DMS53 (cell line): ENCODE measurements at regions not wholly inside any gene's neighbourhood (a gene's known extent, or its start where the extent isn't known, plus 50 kb on each side); places are given as distances from the start of the nearest gene placed in this dataset.

Experiments used
- DNase-seq: peaks from one replicate; lab custom pipeline; 2025; lab: John Stamatoyannopoulos, UW

DNA sequence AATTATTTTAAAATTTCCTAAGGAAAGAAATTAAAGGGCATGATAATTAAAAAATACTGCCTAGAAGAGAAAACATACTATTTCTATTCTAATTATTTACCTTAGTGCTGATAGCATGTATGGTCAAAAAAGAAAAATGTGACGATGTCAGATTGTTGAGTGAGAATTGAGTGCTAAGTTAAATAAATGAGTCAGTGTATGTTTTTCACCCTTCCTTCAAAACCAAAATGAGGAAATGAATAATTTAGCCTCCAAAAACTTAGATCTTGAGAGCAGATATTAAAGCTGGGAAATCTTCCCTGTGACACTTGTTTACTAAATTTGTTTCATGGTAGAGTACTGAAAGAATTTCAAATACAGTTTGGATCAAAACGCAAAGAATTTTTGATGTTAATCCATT lies 58.6 kb upstream of the NYAP2 start:
- DNase-seq = peak; percentile 63

DNA sequence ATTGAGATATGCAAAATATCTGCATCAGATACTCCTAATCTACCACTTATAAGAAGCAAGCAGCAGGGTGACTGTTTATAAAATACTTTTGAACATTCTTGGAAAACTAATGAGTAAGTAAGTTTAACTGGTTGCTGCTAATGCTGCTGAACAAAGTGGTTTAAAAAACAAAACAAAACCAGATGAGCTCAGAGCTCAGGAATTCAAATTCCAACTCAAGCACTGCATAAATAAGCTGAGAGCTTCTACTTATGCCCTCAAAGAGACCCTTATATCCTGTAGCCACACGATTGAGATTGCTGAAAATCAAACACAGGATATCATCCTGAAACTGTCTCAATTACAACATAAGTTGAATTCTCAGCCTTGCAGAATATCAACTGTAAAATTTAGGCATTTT lies 62.3 kb upstream of the NYAP2 start:
- peak; percentile 54 for DNase-seq

DNA sequence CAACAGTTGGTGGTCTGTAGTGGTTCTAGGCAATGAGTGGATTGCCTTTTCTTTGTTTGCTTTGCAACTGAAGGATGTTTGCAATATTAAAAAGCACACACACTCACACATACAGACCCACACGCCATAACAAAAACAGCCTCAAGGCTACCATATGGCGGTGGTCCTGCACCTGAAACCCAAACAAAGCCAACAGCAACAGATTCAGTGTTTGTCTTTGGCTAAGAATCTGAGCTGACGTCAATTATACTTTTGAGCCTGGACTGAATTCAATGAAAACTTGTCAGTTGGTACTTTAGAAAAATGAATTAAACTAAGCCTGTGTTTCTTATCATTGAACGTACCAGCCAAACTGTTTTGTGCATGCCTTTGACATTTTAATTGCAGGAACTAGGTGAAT lies 65.0 kb upstream of the NYAP2 start:
- peak; percentile 94 for DNase-seq

DNA sequence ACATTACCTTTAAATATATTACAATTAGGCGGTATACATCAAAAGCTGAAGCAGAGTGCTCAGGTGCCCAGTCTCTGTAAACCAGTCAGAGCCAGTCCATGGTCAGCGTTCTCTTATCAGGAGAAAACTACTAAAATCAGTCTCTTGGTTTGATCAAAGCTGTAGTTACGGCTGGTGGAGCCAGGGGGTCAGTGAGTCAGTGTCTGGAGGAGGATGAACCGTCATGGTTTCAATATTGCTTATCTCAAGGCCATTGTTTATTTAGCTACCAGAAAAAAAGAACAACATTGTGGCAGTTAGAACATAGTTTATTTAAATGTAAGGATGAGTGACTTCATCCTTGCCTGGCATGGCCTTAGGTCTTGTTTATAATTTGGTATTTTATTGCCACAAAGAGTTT lies 71.3 kb upstream of the NYAP2 start:
- DNase-seq = peak; percentile 55

DNA sequence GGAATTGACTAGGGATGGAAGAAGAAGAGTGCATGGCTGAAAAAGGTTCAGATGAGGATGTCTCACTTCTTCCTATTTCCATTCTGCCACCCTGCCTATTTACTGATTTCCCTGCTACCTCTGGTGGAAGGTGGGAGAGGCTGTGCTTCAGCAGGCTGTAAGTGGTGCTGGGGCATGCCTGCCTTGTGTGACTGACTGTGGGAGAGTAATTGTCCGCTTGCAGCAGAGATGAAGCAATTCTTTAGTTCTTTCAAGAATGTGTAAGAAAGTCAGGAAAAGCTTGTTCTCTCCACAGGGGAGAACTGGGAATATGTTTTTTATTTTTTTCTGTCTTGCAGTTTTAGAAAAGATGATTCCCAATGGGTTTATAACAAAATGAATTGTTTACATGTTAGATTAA lies 72.5 kb upstream of the NYAP2 start:
- no peak for DNase-seq

DNA sequence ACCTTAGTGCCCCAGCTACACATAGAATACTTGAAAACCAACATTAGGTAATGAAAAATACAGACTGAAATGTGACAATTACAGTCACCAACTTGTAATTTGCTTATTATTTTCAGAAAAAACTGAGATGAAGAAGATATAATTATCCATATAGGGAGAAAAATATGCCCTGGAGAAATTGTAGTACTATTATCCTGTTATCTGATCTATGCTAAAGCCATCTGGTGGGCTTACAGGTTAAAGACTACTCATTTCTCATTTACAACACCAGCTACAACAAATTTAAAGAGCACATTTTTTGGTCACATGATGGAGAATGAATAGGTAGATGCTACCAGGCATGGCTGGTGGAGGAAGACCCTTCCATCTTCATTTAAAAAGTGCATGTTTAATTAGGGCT lies 79.6 kb upstream of the NYAP2 start:
- no peak for DNase-seq

DNA sequence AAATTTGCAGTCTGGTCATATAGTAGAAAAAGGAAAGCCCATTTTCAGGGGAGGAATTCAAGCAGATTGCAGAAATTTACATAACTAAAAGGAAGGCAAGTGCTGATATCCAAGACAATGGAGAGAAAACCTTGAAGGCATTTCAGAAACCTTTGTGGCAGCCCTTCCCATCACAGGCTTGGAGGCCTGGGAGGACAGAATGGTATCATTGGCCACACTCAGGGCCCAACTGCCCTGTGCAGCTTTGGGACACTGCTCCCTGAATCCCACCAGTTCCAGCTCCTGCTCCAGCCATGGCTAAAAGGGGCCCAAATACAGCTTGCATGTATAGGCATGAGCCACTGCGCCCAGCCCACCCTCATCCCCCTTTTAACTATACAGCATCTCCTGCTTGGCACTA lies 81.1 kb upstream of the NYAP2 start:
- no peak for DNase-seq

DNA sequence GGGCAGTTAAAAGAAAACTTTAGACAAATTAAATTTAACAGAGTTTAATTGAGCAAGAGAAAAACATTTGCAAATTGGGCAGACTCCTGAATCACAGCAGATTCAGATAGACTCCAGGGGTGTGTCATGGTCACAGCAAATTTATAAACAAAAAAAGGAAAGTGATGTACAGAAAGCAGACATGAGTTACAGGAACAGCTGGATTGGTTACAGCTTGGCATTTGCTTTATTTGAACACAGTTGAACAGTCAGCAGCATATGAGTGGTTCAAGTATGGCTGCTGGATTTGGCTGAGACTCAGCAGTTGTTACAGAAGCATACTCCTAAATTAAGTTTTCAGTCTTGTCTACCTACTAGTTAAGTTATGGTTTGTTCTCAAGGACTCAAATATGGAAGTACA lies 82.3 kb upstream of the NYAP2 start:
- no peak for DNase-seq

DNA sequence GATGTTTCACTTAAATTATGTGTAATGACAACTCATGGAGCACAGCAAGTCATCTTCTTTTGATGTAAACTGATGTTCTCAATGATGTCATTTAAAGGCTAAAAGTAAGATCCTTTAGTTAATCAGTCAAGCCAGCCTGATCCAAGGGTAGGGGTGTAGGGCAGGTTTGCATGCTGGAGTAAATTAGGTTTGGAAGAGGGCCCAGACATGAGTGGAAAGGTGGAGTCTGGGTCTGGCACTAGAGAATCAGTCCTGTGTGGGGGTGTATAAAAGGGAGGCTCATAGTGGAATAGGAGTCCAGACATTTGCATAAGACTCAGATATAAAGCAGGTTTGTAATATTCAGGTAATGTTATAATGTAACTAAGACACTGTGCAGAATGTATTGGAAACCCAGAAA lies 88.8 kb upstream of the NYAP2 start:
- no peak for DNase-seq

DNA sequence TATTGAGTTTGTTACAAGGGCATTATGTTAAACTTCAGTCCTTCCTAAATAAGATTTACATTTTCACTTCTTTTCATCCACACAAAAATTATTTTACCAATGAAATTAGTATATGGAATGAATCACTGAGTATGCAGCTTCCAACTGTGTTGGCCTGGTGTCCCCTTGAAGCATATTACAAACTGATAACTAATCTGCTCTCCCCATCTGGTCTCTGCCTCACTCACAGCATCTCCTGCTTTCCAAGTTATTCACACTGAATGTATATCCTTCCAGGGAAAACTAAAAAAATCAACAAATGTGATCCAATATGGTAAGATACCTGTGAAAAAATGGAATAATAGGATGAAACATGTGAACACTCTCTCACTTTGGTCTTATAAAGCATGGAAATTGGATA lies 90.0 kb upstream of the NYAP2 start:
- DNase-seq = no peak

DNA sequence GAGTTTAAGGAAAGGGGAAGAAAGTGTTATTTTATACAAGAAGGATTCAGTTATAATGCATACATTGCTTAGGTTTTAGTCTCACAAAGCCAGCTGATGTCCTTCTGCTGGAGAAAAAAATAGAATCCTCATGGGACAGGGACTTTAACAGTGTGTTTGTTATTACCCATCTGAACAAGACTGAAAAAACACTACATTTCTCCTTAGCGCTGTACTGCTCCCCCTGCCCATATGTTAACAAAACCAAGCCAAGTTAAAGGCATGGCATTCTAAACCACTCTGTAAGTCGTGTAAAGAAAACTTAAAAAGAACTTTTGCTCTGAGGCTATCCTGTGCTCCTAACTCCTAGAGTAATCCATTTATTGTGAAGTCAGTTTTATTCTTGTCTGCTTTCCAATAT lies 102.6 kb upstream of the NYAP2 start:
- no peak for DNase-seq

DNA sequence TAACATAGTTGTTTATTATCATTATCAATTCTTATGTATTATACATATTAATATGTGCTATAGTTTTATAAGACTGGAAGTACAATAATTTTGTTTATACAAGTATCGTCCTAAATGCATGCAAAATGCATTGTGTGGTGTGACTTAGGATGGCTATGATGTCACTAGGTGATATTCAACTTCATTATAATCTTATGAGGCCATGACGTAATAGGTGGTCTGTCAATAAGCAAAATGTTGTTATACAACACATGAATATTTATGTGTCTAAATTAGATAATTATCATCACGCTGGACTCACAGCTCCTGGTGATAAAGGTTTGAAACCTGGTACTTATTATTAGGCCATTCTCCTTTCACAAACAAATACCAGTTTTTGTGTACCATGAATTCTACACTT lies 104.4 kb upstream of the NYAP2 start:
- no peak for DNase-seq

DNA sequence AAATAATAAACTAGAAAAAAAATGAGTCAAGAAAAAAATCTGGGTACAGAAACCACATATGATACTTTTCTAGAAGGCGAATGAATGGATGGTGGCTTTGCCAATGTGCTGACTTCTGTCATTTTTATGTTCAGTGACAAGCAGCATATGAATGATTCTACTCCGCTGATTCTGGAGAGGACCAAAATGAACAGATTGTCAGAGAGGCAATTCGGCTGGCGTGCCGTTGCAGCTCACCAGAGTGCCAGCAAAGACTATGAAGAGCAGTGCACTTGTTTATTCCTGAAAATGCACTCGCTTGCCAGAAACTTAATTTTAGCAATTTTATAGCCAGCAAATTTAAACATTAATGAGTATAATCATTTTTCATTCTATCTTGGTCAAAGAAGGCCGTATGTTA lies 105.9 kb upstream of the NYAP2 start:
- DNase-seq = no peak

DNA sequence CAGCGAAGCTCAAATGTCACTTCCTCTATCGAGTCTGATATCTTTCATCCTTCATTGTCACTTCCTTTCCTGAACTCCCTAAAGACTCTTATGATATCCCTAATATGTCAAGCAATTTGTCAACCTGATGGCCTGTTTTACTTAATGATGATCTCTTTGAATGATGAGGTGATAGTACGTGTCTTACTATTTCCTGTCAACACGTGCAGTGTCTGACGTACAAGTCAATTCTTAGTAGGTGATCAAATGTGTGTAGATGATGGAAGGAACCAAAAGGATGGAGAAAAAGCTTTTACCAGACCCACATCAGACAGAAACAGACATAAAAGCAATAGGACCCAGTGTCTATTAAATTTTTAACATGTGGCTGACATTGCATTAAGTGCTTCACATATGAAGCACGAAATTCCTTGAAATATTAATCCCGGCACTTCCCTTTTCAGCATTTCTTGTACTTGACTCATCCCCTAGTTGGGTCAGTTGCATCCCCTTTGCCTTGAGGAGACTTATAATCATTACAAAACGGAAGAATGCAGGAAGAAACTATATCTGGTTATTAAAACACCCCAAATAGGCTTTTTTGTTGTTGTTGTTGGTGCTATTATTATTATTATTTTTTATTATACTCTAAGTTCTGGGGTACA lies 108.6 kb upstream of the NYAP2 start:
- DNase-seq = no peak

DNA sequence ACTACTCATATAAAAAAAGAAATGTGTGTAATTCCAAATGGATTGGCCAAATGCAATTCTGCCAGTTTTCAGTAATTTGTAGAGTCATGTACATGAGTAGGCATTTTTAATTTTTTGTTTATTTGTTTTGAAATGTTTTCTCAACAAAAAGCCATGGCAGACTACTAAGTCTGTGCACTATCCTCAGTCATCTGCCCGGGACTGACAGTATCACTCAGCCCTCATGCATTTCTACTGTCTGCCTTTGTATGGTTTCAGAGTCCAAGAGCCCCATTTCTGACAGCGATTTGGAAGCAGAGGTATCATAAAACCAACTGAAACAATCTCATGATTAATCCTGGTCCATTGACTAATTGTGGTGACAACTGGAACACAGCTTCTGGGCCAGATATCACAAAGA lies 109.9 kb upstream of the NYAP2 start:
- DNase-seq = no peak

DNA sequence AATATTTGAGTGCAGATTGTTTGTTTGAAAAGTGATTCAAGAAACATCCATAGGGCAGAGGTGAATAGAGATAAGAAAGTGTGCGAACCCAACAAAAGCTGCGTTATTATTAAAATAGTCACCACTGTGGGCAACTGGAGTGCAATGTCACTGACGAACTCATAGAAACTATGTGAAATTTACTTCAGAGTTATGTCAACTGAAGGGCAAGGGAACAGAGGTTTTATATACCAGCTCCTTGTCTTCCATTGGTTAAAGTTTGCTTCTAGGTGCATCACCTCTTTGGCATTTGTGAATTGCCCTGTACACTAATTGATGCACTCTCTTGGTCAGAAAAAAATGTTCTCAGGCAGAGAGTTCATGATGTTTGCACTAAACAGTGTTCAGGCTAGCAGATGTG lies 110.5 kb upstream of the NYAP2 start:
- DNase-seq = no peak

DNA sequence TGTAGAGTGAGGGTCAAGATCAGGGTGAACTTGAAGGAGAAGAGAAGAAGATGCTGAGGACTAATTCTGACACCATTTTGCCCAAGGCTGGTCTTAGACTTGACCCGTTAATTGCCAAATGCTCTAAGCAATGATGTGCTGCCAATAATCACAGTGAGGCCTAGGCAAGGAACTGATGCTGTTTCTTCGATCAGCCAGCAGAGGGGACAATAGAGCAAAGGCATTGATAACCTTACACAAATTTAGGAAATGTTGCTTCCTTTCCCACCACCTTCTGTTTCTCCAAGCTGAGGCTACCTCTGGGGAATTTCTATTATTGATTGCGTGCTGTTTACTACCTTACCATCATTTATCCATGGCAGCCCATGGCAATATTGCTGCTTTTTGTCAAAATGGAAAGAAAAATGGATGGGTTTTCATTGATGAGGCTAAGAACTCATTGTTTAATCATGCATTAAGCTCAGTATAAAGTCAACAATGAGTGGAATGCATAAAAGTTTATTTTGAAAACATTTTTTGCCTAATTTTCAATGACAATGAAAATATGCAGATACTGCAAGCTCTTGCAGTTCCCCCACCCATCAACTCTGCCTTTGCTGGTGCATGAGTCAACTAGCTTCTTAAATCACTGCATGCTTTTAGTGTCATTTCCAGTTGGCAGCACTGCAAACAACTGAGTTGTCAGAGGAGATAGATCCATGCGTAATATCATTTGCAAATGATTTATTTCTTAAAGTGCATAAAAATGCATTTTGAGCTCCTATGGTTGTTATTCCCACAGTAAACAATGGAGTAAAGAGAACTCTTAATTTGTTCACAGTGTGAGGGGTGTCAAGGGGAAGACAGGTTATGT lies 116.4 kb upstream of the NYAP2 start:
- peak; percentile 61 for DNase-seq

DNA sequence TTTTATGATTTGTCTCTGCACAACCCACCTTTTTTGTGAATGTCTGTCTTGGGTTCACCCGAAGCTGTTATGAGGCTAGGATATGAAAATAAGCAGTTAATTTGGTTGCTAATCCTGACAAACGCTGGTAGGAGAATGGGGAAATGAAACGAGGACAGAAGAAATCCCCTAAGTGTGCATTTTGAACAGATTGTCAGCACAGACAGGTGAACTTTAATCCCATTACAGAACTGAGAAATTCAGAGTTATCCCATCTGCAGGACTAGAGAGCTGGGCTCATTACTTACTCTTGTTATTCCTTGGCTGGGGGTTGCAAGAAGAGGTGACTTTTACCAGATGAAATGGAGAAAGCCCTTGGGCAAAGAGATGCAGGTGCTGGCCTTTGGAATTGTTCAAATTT lies 123.3 kb upstream of the NYAP2 start:
- no peak for DNase-seq

DNA sequence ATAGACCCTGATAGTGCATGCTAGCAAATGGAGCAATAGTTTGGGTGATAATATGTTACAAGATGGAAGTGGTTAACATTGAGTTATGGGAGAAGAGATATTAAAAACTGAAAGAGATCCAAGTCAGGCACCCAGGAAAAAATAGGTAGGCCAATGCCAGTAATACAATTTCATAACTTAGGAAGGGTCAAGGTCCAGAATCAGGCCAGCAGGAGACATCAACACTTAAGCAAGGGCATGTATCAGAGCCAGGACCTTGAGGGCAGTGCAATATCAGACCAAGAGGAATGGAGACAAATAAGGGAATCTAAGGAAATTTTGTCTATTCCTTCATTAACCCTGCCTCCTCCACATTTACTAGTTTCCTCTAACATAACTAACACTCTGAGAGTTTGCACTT lies 124.1 kb upstream of the NYAP2 start:
- DNase-seq = no peak

DNA sequence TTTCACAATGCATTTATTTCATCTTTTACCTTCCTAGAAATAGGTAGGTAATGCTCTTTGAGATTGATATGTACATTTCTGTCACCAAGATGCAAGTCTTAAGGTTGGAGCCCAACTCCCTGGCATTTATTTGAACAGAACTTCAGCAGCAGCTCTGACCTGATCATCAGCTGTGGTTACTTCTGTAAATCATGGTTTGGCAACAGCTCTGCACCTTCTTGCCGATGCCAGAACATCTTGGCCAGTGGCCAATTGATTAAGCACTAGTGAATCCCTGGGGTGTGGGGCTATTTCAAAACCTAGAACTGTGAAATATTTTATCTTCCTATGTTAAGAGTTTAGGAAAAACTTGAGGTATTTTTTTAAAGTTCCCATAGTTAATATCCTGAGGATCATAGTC lies 124.8 kb upstream of the NYAP2 start:
- peak; percentile 5 for DNase-seq

DNA sequence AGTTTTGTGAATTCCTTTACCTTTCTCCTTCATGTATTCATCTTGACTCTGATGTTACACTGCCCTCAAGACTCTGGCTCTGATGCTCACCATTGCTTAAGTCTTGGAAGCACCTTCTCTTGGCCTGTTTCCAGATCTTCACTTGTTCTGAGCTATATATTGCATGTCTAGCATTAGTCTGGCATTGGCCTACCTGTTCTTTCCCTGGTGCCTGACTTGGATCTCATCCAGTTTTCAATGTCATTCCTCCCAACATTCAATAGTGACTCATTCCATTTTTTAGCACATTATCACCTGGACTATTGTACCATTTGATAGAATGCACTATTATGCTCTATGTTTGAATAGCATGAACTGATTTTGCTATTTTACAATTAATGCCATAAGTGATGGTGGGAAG lies 127.3 kb upstream of the NYAP2 start:
- peak; percentile 53 for DNase-seq

DNA sequence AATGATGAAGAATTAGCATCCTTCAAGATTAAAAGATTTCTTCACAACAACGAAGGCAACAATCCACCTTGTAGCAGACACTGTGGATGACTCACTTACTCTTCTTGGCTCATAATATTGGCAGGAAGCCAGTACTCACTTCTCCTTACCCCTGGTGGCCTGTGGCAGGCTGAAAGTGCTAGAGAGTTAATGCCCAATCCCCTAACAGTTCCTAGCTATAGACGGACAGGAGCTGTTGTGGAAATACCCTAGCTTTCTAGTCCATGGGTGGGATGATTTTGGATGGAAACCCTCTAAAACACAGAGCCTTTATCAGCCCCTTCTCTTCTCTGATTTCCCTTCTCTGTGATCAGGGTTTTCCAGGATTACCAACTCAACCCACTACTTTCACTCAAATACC lies 128.6 kb upstream of the NYAP2 start:
- peak; percentile 85 for DNase-seq

DNA sequence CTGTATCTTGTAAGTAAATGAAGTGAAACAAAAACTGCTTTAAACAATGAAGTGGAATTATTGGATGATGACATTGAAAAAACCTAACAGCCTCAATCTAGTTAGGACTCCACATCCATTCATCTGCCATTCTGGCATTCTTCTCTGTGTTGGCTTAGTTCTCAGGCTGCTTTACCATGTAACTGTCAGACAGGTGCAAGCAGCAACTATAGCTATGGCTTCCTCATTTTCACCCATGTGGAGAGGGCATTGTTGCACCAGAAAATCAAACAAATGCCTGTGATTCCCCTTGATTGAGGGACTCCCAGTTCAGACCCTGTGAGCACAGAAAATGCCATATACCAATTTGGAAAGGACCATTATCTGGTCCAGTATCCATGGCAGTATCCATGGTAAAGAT lies 129.5 kb upstream of the NYAP2 start:
- DNase-seq = peak; percentile 28

DNA sequence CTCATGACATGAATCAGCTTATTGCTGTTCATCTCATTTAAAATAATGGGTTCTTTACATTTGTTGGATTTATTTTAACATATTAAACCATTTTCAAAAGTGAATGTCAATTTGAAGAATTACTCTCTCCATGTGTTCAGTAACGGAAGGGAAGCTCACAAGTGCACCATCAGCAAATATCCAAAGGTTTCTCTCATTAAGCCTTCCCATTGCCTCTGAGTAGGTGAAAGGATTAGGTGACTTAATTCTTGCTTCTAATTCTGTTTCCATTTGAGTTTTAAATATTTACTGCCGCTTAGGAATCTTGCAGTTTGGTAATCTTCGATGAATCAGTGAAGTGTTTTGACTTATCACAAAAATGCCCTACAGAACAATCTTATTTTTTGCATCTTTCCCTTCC lies 145.1 kb upstream of the NYAP2 start:
- no peak for DNase-seq
